PC-3 (cell line): ENCODE measurements at regions not wholly inside any gene's neighbourhood (a gene's known extent, or its start where the extent isn't known, plus 50 kb on each side); places are given as distances from the start of the nearest gene placed in this dataset.

ENCODE experiments used
- ATAC-seq: fragments of 200-7000 bp; cut with Tn5 transposase; 2 replicates; pipeline ENCODE4 v1.9.1; 2020; ENCODE audit warnings: mild to moderate bottlenecking, moderate library complexity
- BruUV-seq: library from RNA; stranded (reverse); fragments of 400-500 nt; replicated peaks from 2 replicates; lab custom pipeline; 2021; lab: Mats Ljungman, UMichigan
- CTCF ChIA-PET: fragments of 300-600 bp; sonication (Branson Sonifier 250); formaldehyde crosslinking; loops from one replicate; lab custom pipeline; 2022; ENCODE audit warnings: antibody characterized with exemption; lab: Charles Lee
- POLR2A ChIA-PET: fragments of 300-600 bp; sonication (Branson Sonifier 250); formaldehyde crosslinking; loops from one replicate; lab custom pipeline; 2022; ENCODE audit warnings: antibody characterized with exemption; ENCODE audit not compliant: unreplicated experiment; lab: Charles Lee
- DNase-seq: peaks from one replicate; pipeline ENCODE4 v3.0.0-alpha.2; 2015
- H2AFZ ChIP-seq: fragments of 300-600 bp; sonication (generic); 2 replicates; pipeline ENCODE4 v1.6.0; 2016; ENCODE audit warnings: antibody characterized with exemption, low read length
- H3F3A ChIP-seq: fragments of 300-600 bp; sonication (generic); one replicate; pipeline ENCODE4 v1.6.0; 2017; ENCODE audit warnings: antibody characterized with exemption, low read length, control low read depth, mild to moderate bottlenecking; ENCODE audit not compliant: unreplicated experiment
- H3K27ac ChIP-seq: fragments of 300-600 bp; sonication (generic); 2 replicates; pipeline ENCODE4 v1.5.1; 2016; ENCODE audit warnings: mild to moderate bottlenecking, low read length
- H3K27me3 ChIP-seq: fragments of 300-600 bp; sonication (generic); 2 replicates; pipeline ENCODE4 v1.6.1; 2016; ENCODE audit warnings: low read length, mixed read lengths
- H3K36me3 ChIP-seq: fragments of 300-600 bp; sonication (generic); 2 replicates; pipeline ENCODE4 v1.6.1; 2016; ENCODE audit warnings: low read depth, mixed run types, low read length, mixed read lengths
- H3K4me1 ChIP-seq: fragments of 300-600 bp; sonication (generic); 2 replicates; pipeline ENCODE4 v1.5.1; 2016; ENCODE audit warnings: low read length; ENCODE audit not compliant: insufficient read depth
- H3K4me2 ChIP-seq: fragments of 300-600 bp; sonication (generic); 2 replicates; pipeline ENCODE4 v1.6.0; 2016; ENCODE audit warnings: low read length
- H3K4me3 ChIP-seq: fragments of 300-600 bp; sonication (generic); 2 replicates; pipeline ENCODE4 v1.5.1; 2016; ENCODE audit warnings: mild to moderate bottlenecking, low read length, mixed read lengths
- H3K79me2 ChIP-seq: fragments of 300-600 bp; sonication (generic); 2 replicates; pipeline ENCODE4 v1.6.1; 2017; ENCODE audit warnings: low read length, mixed read lengths
- H3K9ac ChIP-seq: fragments of 300-600 bp; sonication (generic); 2 replicates; pipeline ENCODE4 v1.6.0; 2016; ENCODE audit warnings: mild to moderate bottlenecking, low read length
- H3K9me2 ChIP-seq: fragments of 300-600 bp; sonication (generic); replicated peaks from 2 replicates; pipeline ENCODE4 v1.6.1; 2016; ENCODE audit warnings: mixed run types, low read length, mixed read lengths
- H3K9me3 ChIP-seq: fragments of 300-600 bp; sonication (generic); 2 replicates; pipeline ENCODE4 v1.6.1; 2016; ENCODE audit warnings: low read length, mixed read lengths
- H4K20me1 ChIP-seq: fragments of 300-600 bp; sonication (generic); 2 replicates; pipeline ENCODE4 v1.6.1; 2016; ENCODE audit warnings: low read length, mixed read lengths
- CTCF ChIP-seq: fragments of 300-600 bp; sonication (generic); conservative IDR thresholded peaks from 2 replicates; pipeline ENCODE4 v1.5.1; 2017; ENCODE audit warnings: antibody characterized with exemption, low read depth, mild to moderate bottlenecking, low read length
- EZH2 ChIP-seq: fragments of 300-600 bp; sonication (generic); IDR thresholded peaks from one replicate; pipeline ENCODE4 v1.6.1; 2017; ENCODE audit warnings: antibody characterized with exemption, mild to moderate bottlenecking, low read length; ENCODE audit not compliant: unreplicated experiment
- EZH2phosphoT487 ChIP-seq: fragments of 300-600 bp; sonication (generic); IDR thresholded peaks from 2 replicates; pipeline ENCODE4 v1.6.1; 2018; ENCODE audit warnings: mild to moderate bottlenecking, antibody characterized with exemption, low read length, borderline replicate concordance
- intact Hi-C: fragments of 100-400 bp; cut with micrococcal nuclease; formaldehyde crosslinking; loops from 2 replicates; pipeline ENCODE4 v1.9.0; 2023

- POLR2A ChIA-PET, result no interaction called here
These were observed 50.2 kb upstream of the HIVEP1 start for GRCh38 chr6:11961923-11962322.

GRCh38 chr6:11960909-11961779 is 51.0 kb upstream of the HIVEP1 start:
- no peak overlapping the region for H2AFZ ChIP-seq
- BruUV-seq, result no TSS peak
- H3F3A ChIP-seq, result no peaks in the 10 kb centered on the region
- DNase-seq (no peak), ATAC-seq (no peak)
- H3K4me3 ChIP-seq, result no peak overlapping the region
- no peaks in the 10 kb centered on the region for H3K36me3 ChIP-seq
- H3K9ac ChIP-seq, result no peak overlapping the region
- H3K4me1 ChIP-seq, result no peaks in the 10 kb centered on the region
- no peak overlapping the region for H3K4me2 ChIP-seq
- no peaks in the 10 kb centered on the region for H3K79me2 ChIP-seq
- intact Hi-C loops, result no loop called here
- H3K9me3 ChIP-seq, result no peaks in the 10 kb centered on the region
- ChIA-PET POLR2A (no interaction called here), CTCF (no interaction called here)
- no peaks in the 10 kb centered on the region for H3K9me2 ChIP-seq
- TF ChIP-seq EZH2phosphoT487, result no peak
- TF ChIP-seq EZH2, result no peak
- no peak for TF ChIP-seq CTCF
- H3K27me3 ChIP-seq, result no peaks in the 10 kb centered on the region
- H3K27ac ChIP-seq, result no peak overlapping the region
- H4K20me1 ChIP-seq, result no peaks in the 10 kb centered on the region

More at GRCh38 chr6:11961923-11962322, 50.2 kb upstream of the HIVEP1 start:
- Histone ChIP-seq H3K27ac (no peak overlapping the region), H3F3A (no peaks in the 10 kb centered on the region), H3K9ac (no peak overlapping the region), H3K4me1 (no peaks in the 10 kb centered on the region), H3K9me3 (no peaks in the 10 kb centered on the region), H3K36me3 (no peaks in the 10 kb centered on the region), H3K79me2 (no peaks in the 10 kb centered on the region), H2AFZ (no peak overlapping the region), H4K20me1 (no peaks in the 10 kb centered on the region), H3K27me3 (no peaks in the 10 kb centered on the region), H3K9me2 (no peaks in the 10 kb centered on the region), H3K4me3 (no peak overlapping the region), H3K4me2 (no peak overlapping the region)
- no peak for TF ChIP-seq EZH2phosphoT487
- TF ChIP-seq EZH2, result no peak
- no peak for TF ChIP-seq CTCF
- no peak for DNase-seq
- intact Hi-C loops, result no loop called here
- ATAC-seq, result no peak
- CTCF ChIA-PET, result no interaction called here
- BruUV-seq, result no TSS peak

DNA sequence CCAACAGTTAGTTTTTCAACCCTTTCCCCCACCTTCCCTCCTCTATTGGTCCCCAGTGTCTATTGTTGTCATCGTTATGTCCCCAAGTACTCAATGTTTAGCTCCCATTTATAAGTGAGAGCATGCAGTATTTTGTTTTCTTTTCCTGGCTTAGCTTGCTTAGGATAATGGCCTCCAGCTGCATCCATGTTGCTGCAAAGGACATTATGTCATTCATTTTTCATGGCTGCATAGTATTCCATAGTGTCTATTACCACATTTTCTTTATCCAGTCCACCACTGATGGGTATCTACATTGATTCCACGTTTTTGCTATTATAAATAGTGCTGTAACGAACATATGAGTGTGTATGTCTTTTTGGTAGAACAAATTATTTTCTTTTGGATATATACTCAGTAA is 55.3 kb upstream of the HIVEP1 start:
- Histone ChIP-seq H3K9me3 (no peaks in the 10 kb centered on the region), H3K9me2 (no peaks in the 10 kb centered on the region), H3K4me2 (no peak overlapping the region), H3F3A (no peaks in the 10 kb centered on the region), H2AFZ (no peak overlapping the region), H3K4me3 (no peak overlapping the region), H3K9ac (no peak overlapping the region), H3K4me1 (no peaks in the 10 kb centered on the region), H3K79me2 (no peaks in the 10 kb centered on the region), H3K27ac (no peak overlapping the region), H3K36me3 (no peaks in the 10 kb centered on the region), H4K20me1 (no peaks in the 10 kb centered on the region), H3K27me3 (no peaks in the 10 kb centered on the region)
- DNase-seq (no peak), ATAC-seq (no peak)
- ChIA-PET CTCF (no interaction called here), POLR2A (interaction anchor here (0.7 kb wide), 1 partner anchor 12 kb away, joined by 3 read pairs; no protein-coding TSS in a partner anchor)
- intact Hi-C loops, result no loop called here
- no TSS peak for BruUV-seq
- TF ChIP-seq EZH2 (no peak), CTCF (no peak), EZH2phosphoT487 (no peak)
